ENCODE measurements at regions not wholly inside any gene's neighbourhood (a gene's known extent, or its start where the extent isn't known, plus 50 kb on each side); places are given as distances from the start of the nearest gene placed in this dataset.

- DNase-seq (ENCODE audit: low read depth in 1 of 2, low spot score in 1 of 2), result no peak
- H3K4me3 ChIP-seq (replicated peaks; ENCODE audit: insufficient read depth, low read length), result no peak overlapping the region
- H3K27ac ChIP-seq (replicated peaks), result no peak overlapping the region
- no peaks in the 10 kb centered on the region for H3K27me3 ChIP-seq (ENCODE audit: insufficient read depth, poor library complexity, severe bottlenecking)
- no peak for TF ChIP-seq CTCF (IDR thresholded peaks at IDR 0.05; ENCODE audit: insufficient read depth, low read length)
- no peak for TF ChIP-seq GABPA (IDR thresholded peaks at IDR 0.05; ENCODE audit: low read depth)
- TF ChIP-seq REST (IDR thresholded peaks at IDR 0.05; ENCODE audit: insufficient replicate concordance, low read depth), result no peak
- TF ChIP-seq POLR2AphosphoS5 (IDR thresholded peaks at IDR 0.05; ENCODE audit: low read depth), result no peak
- no peak for TF ChIP-seq SPI1 (IDR thresholded peaks at IDR 0.05; ENCODE audit: borderline replicate concordance, low read depth)
These were observed 78.3 kb upstream of the SRSF6 start for GRCh38 chr20:43379239-43379917.

DNA sequence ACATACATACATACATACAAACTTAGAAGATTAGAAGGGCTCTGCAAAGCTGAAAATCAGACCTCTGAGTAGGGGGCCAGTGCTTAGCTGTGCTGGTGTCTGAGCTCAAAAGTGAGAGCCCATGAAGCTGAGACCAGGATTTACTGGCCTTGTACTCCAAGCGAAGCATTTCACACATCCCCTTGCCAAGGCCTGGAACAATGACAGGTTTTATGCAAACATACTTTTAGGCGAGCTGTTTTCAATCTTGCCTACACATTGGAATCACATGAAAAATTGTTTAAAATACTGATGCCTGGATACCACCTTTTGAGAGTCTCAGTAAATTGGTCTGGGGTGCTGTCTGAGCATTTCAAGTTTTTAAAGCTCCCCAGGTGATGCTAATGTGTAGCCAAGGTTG lies 80.9 kb upstream of the SRSF6 start:
- DNase-seq (ENCODE audit: low read depth in 1 of 2, low spot score in 1 of 2), result no peak
- H3K27me3 ChIP-seq (ENCODE audit: insufficient read depth, poor library complexity, severe bottlenecking), result no peaks in the 10 kb centered on the region
- no peak overlapping the region for H3K4me3 ChIP-seq (replicated peaks; ENCODE audit: insufficient read depth, low read length)

More for the DNA sequence above, 80.9 kb upstream of the SRSF6 start:
- no peak for TF ChIP-seq GABPA (IDR thresholded peaks at IDR 0.05; ENCODE audit: low read depth)
- no peak for TF ChIP-seq POLR2AphosphoS5 (IDR thresholded peaks at IDR 0.05; ENCODE audit: low read depth)
- no peak for TF ChIP-seq CTCF (IDR thresholded peaks at IDR 0.05; ENCODE audit: insufficient read depth, low read length)
- no peak for TF ChIP-seq SPI1 (IDR thresholded peaks at IDR 0.05; ENCODE audit: borderline replicate concordance, low read depth)
- TF ChIP-seq REST (IDR thresholded peaks at IDR 0.05; ENCODE audit: insufficient replicate concordance, low read depth), result no peak
- no peak overlapping the region for H3K27ac ChIP-seq (replicated peaks)

Measured in HL-60 (cell line).